HepG2 (cell line): ENCODE measurements at regions not wholly inside any gene's neighbourhood (a gene's known extent, or its start where the extent isn't known, plus 50 kb on each side); places are given as distances from the start of the nearest gene placed in this dataset.

Experiments used
- ATAC-seq: fragments of 200-7000 bp; cut with Tn5 transposase; 3 replicates; pipeline ENCODE4 v1.9.1; 2020; ENCODE audit warnings: mild to moderate bottlenecking, moderate library complexity
- BruUV-seq: library from RNA; stranded (reverse); fragments of 400-500 nt; replicated peaks from 2 replicates; lab custom pipeline; 2021; lab: Mats Ljungman, UMichigan
- CTCF ChIA-PET: fragments of 300-600 bp; formaldehyde crosslinking; extraction: SDS; loops from one replicate; lab custom pipeline; 2021; ENCODE audit warnings: low total read pairs, inconsistent platforms, low intra/inter-chr PET ratio; lab: Yijun Ruan, JAX
- POLR2A ChIA-PET: fragments of 350-600 bp; sonication (Branson Sonifier 250); formaldehyde crosslinking; loops from one replicate; lab custom pipeline; 2020; ENCODE audit warnings: antibody characterized with exemption, inconsistent platforms; lab: Yijun Ruan, JAX
- DNase-seq: peaks from one replicate; pipeline ENCODE4 v3.0.0-alpha.2; 2015; ENCODE audit warnings: low spot score
- FAIRE-seq: peaks from 3 replicates; lab custom pipeline; 2011; peaks lifted over from hg19 to GRCh38; lab: Jason Lieb, UNC
- H2AFZ ChIP-seq: one replicate; pipeline ENCODE4 v1.6.1; 2011; ENCODE audit warnings: low read length, inconsistent platforms
- H3K27ac ChIP-seq: fragments of 300-600 bp; 3 replicates; pipeline ENCODE4 v1.8.0; 2011; ENCODE audit warnings: mixed run types, mild to moderate bottlenecking, mixed read lengths, low read length, inconsistent platforms; ENCODE audit not compliant: insufficient read depth; ENCODE audit errors: extremely low read length
- H3K27me3 ChIP-seq, 2 experiments: fragments of 200-600 bp in 1 of 2; 2 replicates in 1 of 2; 3 replicates in 1 of 2; pipeline versions ENCODE4 v1.6.0 to v1.8.0; 2011; ENCODE audit warnings: low read length in 2 of 2, mild to moderate bottlenecking in 2 of 2, moderate library complexity in 2 of 2, inconsistent platforms in 1 of 2; ENCODE audit not compliant: insufficient read depth in 2 of 2, control insufficient read depth in 1 of 2
- H3K36me3 ChIP-seq, 2 experiments: fragments of 200-600 bp in 1 of 2; replicated peaks in 1 of 2; 2 replicates in 1 of 2; 3 replicates in 1 of 2; pipeline versions ENCODE4 v1.5.1 to v1.8.0; 2011; ENCODE audit warnings: low read length in 2 of 2, inconsistent platforms in 1 of 2; ENCODE audit not compliant: insufficient read depth in 2 of 2, control insufficient read depth in 1 of 2
- H3K4me1 ChIP-seq: 2 replicates; pipeline ENCODE4 v1.5.1; 2012; ENCODE audit warnings: low read length, inconsistent platforms; ENCODE audit not compliant: insufficient read depth
- H3K4me2 ChIP-seq: 2 replicates; pipeline ENCODE4 v1.6.0; 2011; ENCODE audit warnings: low read depth, low read length, inconsistent platforms
- H3K4me3 ChIP-seq, 3 experiments: fragments of 200-600 bp in 1 of 3; sonication (generic), shearing (Covaris generic) in 1 of 3; replicated peaks in 1 of 3; 2 replicates each; pipeline ENCODE4 v1.5.1; 2011 to 2016; ENCODE audit warnings: low read length in 3 of 3, inconsistent platforms in 2 of 3, low read depth in 2 of 3, mild to moderate bottlenecking in 2 of 3, control low read depth in 1 of 3, mixed read lengths in 1 of 3; ENCODE audit not compliant: insufficient read depth in 1 of 3
- H3K79me2 ChIP-seq: one replicate; pipeline ENCODE4 v1.6.1; 2011; ENCODE audit warnings: low read length, inconsistent platforms; ENCODE audit not compliant: insufficient read depth
- H3K9ac ChIP-seq: 2 replicates; pipeline ENCODE4 v1.6.0; 2011; ENCODE audit warnings: mild to moderate bottlenecking, low read depth, low read length, inconsistent platforms; ENCODE audit not compliant: insufficient read depth
- H3K9me3 ChIP-seq: 2 replicates; pipeline ENCODE4 v1.5.1; 2012; ENCODE audit warnings: mild to moderate bottlenecking, low read length
- H4K20me1 ChIP-seq: 2 replicates; pipeline ENCODE4 v1.6.0; 2011; ENCODE audit warnings: inconsistent platforms, mild to moderate bottlenecking, low read length, moderate library complexity; ENCODE audit not compliant: insufficient read depth
- CEBPG ChIP-seq: IDR thresholded peaks from 2 replicates; pipeline ENCODE4 v1.6.1; 2016
- EHMT2 ChIP-seq: fragments of 200-600 bp; sonication (generic); IDR thresholded peaks from 2 replicates; pipeline ENCODE4 v1.7.0; 2017; ENCODE audit warnings: antibody characterized with exemption, low read depth, low read length, borderline replicate concordance
- FOXA1 ChIP-seq, 2 experiments: fragments of 450-650 bp in 1 of 2; sonication (generic) in 1 of 2; formaldehyde crosslinking in 1 of 2; IDR thresholded peaks; 2 replicates each; pipeline versions ENCODE4 v1.4.0 to v1.6.1; 2016 to 2020; ENCODE audit warnings: missing genetic modification reagents in 1 of 2
- GTF3A ChIP-seq: sonication (generic); formaldehyde crosslinking; conservative IDR thresholded peaks from 2 replicates; pipeline ENCODE4 v1.4.0; 2020; ENCODE audit warnings: mild to moderate bottlenecking, missing genetic modification reagents
- KMT2A ChIP-seq: sonication (generic); formaldehyde crosslinking; IDR thresholded peaks from 2 replicates; pipeline ENCODE4 v1.4.0; 2020; ENCODE audit warnings: missing genetic modification reagents
- NFYB ChIP-seq: sonication (generic); formaldehyde crosslinking; IDR thresholded peaks from 2 replicates; pipeline ENCODE4 v1.4.0; 2020; ENCODE audit warnings: missing genetic modification reagents
- SIN3A ChIP-seq: IDR thresholded peaks from 2 replicates; pipeline ENCODE4 v1.6.1; 2011; ENCODE audit warnings: low read depth, mild to moderate bottlenecking, control low read depth, low read length, borderline replicate concordance
- WIZ ChIP-seq: sonication (generic); formaldehyde crosslinking; IDR thresholded peaks from 2 replicates; pipeline ENCODE4 v1.5.1; 2020; ENCODE audit warnings: mild to moderate bottlenecking, missing genetic modification reagents
- ZBTB38 ChIP-seq: sonication (generic); formaldehyde crosslinking; IDR thresholded peaks from 2 replicates; pipeline ENCODE4 v1.5.1; 2020; ENCODE audit warnings: mild to moderate bottlenecking, missing genetic modification reagents
- WGBS: methylation state at CpG from one replicate; pipeline ENCODE4 v1.1.6; 2017; ENCODE audit warnings: low lambda C conversion rate; 5-methylcytosine and 5-hydroxymethylcytosine counted together
- in situ Hi-C: cut with HindIII; loops from 2 replicates; pipeline ENCODE4 v1.10.0; 2017; ENCODE audit warnings: low pct_unique_long_range_greater_than_20kb; ENCODE audit not compliant: extremely low pct_ligation_motif_present
- intact Hi-C: fragments of 100-400 bp; cut with micrococcal nuclease; formaldehyde crosslinking; loops from one replicate; pipeline ENCODE4 v1.10.0; 2022; ENCODE audit not compliant: unreplicated experiment
- TF ChIP-seq, protein P1 (sequence below): sonication (generic); formaldehyde crosslinking; IDR thresholded peaks from 2 replicates; pipeline ENCODE4 v1.4.0; 2020; ENCODE audit warnings: mild to moderate bottlenecking, low read depth, missing genetic modification reagents
- TF ChIP-seq, protein P2 (sequence below), 2 experiments: fragments of 450-650 bp in 1 of 2; sonication (generic) in 1 of 2; formaldehyde crosslinking; IDR thresholded peaks; 2 replicates each; pipeline versions ENCODE4 v1.5.0 to v1.8.0; 2020 to 2022; ENCODE audit warnings: mild to moderate bottlenecking in 1 of 2, missing genetic modification reagents in 1 of 2
- TF ChIP-seq, protein P3 (sequence below): sonication (generic); formaldehyde crosslinking; IDR thresholded peaks from 2 replicates; pipeline ENCODE4 v1.8.0; 2023; ENCODE audit warnings: mild to moderate bottlenecking, missing genetic modification reagents
- TF ChIP-seq, protein P4 (sequence below): fragments of 450-650 bp; IDR thresholded peaks from 2 replicates; pipeline ENCODE4 v1.6.1; 2016
- TF ChIP-seq, protein P5 (sequence below): fragments of 450-650 bp; IDR thresholded peaks from 2 replicates; pipeline ENCODE4 v1.6.1; 2017; ENCODE audit warnings: mild to moderate bottlenecking

DNA sequence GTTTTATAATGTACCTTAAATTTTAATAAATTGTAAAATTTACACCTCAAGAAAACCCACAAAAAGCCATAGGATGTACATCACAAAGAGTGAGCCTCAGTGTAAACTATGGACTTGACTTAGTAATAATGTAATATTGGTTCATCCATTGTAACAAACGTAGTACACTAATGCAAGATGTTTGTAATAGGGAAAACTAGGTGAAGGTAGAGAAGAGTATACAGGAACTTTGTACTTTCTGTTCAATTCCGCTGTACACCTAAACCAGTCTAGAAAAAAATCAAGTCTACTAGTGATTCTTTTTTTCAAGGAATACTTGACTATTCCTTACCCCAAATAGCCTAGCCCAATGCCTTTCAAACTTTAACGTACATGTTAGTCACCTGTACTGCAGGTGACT is 222.3 kb upstream of the FGGY start (continued):
- TF ChIP-seq, protein P1, sequence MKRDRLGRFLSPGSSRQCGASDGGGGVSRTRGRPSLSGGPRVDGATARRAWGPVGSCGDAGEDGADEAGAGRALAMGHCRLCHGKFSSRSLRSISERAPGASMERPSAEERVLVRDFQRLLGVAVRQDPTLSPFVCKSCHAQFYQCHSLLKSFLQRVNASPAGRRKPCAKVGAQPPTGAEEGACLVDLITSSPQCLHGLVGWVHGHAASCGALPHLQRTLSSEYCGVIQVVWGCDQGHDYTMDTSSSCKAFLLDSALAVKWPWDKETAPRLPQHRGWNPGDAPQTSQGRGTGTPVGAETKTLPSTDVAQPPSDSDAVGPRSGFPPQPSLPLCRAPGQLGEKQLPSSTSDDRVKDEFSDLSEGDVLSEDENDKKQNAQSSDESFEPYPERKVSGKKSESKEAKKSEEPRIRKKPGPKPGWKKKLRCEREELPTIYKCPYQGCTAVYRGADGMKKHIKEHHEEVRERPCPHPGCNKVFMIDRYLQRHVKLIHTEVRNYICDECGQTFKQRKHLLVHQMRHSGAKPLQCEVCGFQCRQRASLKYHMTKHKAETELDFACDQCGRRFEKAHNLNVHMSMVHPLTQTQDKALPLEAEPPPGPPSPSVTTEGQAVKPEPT (CRISPR knock-in tag), result no peak
- TF ChIP-seq, protein P2, sequence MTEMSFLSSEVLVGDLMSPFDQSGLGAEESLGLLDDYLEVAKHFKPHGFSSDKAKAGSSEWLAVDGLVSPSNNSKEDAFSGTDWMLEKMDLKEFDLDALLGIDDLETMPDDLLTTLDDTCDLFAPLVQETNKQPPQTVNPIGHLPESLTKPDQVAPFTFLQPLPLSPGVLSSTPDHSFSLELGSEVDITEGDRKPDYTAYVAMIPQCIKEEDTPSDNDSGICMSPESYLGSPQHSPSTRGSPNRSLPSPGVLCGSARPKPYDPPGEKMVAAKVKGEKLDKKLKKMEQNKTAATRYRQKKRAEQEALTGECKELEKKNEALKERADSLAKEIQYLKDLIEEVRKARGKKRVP (CRISPR knock-in tag; IDR thresholded peaks at IDR 0.05), result peak in 1 of 2 experiments; percentile 20; a peak in 1 of 4 replicates
- TF ChIP-seq CEBPG (peak; percentile 34; the same call in 1 of the 2 replicates), ZBTB38 (CRISPR knock-in tag) (no peak), FOXA1 (IDR thresholded peaks at IDR 0.05) (no peak), FOXA1 (CRISPR knock-in tag; IDR thresholded peaks at IDR 0.05) (peak; percentile 49; the same call in 1 of the 2 replicates), GTF3A (CRISPR knock-in tag) (no peak)
- TF ChIP-seq, protein P3, sequence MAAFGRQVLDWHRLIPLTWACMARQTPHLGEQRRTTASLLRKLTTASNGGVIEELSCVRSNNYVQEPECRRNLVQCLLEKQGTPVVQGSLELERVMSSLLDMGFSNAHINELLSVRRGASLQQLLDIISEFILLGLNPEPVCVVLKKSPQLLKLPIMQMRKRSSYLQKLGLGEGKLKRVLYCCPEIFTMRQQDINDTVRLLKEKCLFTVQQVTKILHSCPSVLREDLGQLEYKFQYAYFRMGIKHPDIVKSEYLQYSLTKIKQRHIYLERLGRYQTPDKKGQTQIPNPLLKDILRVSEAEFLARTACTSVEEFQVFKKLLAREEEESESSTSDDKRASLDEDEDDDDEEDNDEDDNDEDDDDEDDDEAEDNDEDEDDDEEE (CRISPR knock-in tag), result no peak

DNA sequence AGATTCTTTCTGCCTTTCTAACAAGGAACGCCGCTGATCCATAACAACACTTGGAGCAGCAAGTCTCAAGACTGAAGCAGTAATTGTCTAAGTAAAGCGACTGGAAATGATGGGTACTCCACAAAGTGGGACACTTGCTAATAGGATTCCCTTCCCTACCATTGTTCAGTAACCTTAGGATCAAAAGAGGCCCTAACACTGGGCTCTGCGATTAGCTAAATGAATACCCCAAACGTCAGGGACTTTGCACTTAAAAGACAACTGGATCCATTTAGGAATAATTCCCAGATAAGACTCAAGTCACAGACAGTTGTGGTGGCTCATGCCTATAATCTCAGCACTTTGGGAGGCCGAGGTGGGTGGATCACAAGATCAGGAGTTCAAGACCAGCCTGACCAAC is 221.9 kb upstream of the FGGY start:
- intact Hi-C loops, result loop anchor here (10.0 kb wide), 1 partner anchor 220 kb away; the partner anchor contains the start of gene FGGY
- TF ChIP-seq WIZ (CRISPR knock-in tag), result no peak
- TF ChIP-seq SIN3A, result no peak
- TF ChIP-seq EHMT2, result no peak
- TF ChIP-seq KMT2A (CRISPR knock-in tag), result no peak
- TF ChIP-seq, protein P4, sequence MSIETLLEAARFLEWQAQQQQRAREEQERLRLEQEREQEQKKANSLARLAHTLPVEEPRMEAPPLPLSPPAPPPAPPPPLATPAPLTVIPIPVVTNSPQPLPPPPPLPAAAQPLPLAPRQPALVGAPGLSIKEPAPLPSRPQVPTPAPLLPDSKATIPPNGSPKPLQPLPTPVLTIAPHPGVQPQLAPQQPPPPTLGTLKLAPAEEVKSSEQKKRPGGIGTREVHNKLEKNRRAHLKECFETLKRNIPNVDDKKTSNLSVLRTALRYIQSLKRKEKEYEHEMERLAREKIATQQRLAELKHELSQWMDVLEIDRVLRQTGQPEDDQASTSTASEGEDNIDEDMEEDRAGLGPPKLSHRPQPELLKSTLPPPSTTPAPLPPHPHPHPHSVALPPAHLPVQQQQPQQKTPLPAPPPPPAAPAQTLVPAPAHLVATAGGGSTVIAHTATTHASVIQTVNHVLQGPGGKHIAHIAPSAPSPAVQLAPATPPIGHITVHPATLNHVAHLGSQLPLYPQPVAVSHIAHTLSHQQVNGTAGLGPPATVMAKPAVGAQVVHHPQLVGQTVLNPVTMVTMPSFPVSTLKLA, result no peak
- no peak for TF ChIP-seq NFYB (CRISPR knock-in tag)
- TF ChIP-seq, protein P5, sequence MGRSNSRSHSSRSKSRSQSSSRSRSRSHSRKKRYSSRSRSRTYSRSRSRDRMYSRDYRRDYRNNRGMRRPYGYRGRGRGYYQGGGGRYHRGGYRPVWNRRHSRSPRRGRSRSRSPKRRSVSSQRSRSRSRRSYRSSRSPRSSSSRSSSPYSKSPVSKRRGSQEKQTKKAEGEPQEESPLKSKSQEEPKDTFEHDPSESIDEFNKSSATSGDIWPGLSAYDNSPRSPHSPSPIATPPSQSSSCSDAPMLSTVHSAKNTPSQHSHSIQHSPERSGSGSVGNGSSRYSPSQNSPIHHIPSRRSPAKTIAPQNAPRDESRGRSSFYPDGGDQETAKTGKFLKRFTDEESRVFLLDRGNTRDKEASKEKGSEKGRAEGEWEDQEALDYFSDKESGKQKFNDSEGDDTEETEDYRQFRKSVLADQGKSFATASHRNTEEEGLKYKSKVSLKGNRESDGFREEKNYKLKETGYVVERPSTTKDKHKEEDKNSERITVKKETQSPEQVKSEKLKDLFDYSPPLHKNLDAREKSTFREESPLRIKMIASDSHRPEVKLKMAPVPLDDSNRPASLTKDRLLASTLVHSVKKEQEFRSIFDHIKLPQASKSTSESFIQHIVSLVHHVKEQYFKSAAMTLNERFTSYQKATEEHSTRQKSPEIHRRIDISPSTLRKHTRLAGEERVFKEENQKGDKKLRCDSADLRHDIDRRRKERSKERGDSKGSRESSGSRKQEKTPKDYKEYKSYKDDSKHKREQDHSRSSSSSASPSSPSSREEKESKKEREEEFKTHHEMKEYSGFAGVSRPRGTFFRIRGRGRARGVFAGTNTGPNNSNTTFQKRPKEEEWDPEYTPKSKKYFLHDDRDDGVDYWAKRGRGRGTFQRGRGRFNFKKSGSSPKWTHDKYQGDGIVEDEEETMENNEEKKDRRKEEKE, result no peak
- POLR2A ChIA-PET, result no interaction called here
- Histone ChIP-seq H3K4me3 (no peak overlapping the region), H3K4me2 (no peak overlapping the region), H4K20me1 (no peaks in the 10 kb centered on the region), H3K4me1 (peaks cover 78% of the 10 kb centered on the region), H2AFZ (no peak overlapping the region), H3K79me2 (no peaks in the 10 kb centered on the region), H3K27me3 (no peaks in the 10 kb centered on the region), H3K27ac (no peak overlapping the region), H3K9me3 (no peaks in the 10 kb centered on the region), H3K36me3 (no peaks in the 10 kb centered on the region), H3K9ac (no peak overlapping the region)
- FAIRE-seq, result no peak
- BruUV-seq, result no TSS peak
- CTCF ChIA-PET, result no interaction called here
- WGBS, result 64% methylated on average over 6 of the region's 6 CpGs
- DNase-seq, result no peak
- ATAC-seq, result no peak
- in situ Hi-C loops, result no loop called here
